Suprapubic skin (tissue), 4 donors: ENCODE measurements at regions not wholly inside any gene's neighbourhood (a gene's known extent, or its start where the extent isn't known, plus 50 kb on each side); places are given as distances from the start of the nearest gene placed in this dataset.

Experiments
- DNase-seq, 2 donors: peaks; one replicate each; pipeline ENCODE4 v3.0.0-alpha.2; 2019; ENCODE audit warnings: low spot score in 2 of 2
- H3K27ac ChIP-seq: fragments of 200-600 bp; sonication (generic); one replicate; pipeline ENCODE4 v1.5.1; 2019
- H3K27me3 ChIP-seq: fragments of 200-600 bp; sonication (generic); one replicate; pipeline ENCODE4 v1.5.1; 2019
- H3K36me3 ChIP-seq: fragments of 200-600 bp; sonication (generic); one replicate; pipeline ENCODE4 v1.5.1; 2019
- H3K4me1 ChIP-seq: fragments of 200-600 bp; sonication (generic); one replicate; pipeline ENCODE4 v1.5.1; 2019
- H3K4me3 ChIP-seq: fragments of 200-600 bp; sonication (generic); one replicate; pipeline ENCODE4 v1.5.1; 2019; ENCODE audit warnings: mild to moderate bottlenecking
- H3K9me3 ChIP-seq: fragments of 200-600 bp; sonication (generic); one replicate; pipeline ENCODE4 v1.5.1; 2019
- CTCF ChIP-seq, 2 donors: fragments of 200-600 bp in 1 of 2; fragments of 450-650 bp in 1 of 2; sonication (generic) in 1 of 2; IDR thresholded peaks; one replicate each; pipeline ENCODE4 v1.5.1; 2016 to 2019; ENCODE audit warnings: antibody characterized with exemption in 2 of 2, mild to moderate bottlenecking in 1 of 2, moderate library complexity in 1 of 2
- EP300 ChIP-seq: sonication (generic); formaldehyde crosslinking; IDR thresholded peaks from one replicate; pipeline ENCODE4 v1.6.1; 2017; ENCODE audit warnings: antibody characterized with exemption
- POLR2A ChIP-seq, 2 donors: fragments of 450-650 bp; IDR thresholded peaks; one replicate each; pipeline ENCODE4 v1.6.1; 2017; ENCODE audit warnings: antibody characterized with exemption in 2 of 2, mild to moderate bottlenecking in 2 of 2, moderate library complexity in 2 of 2
- POLR2AphosphoS5 ChIP-seq, 3 donors: sonication (generic); formaldehyde crosslinking; IDR thresholded peaks; one replicate each; pipeline ENCODE4 v1.6.1; 2017; ENCODE audit warnings: antibody characterized with exemption in 3 of 3
- WGBS: methylation state at CpG from one replicate; pipeline ENCODE4 v1.1.5; 2018; 5-methylcytosine and 5-hydroxymethylcytosine counted together

GRCh38 chr10:108709927-108710722, 1213.2 kb downstream of the XPNPEP1 start:
- H3K4me3 ChIP-seq: no peak overlapping the region
- WGBS: 35% methylated on average over 5 of the region's 5 CpGs
- H3K4me1 ChIP-seq: no peaks in the 10 kb centered on the region
- H3K27ac ChIP-seq: no peak overlapping the region
- no peak for DNase-seq
- H3K27me3 ChIP-seq: no peaks in the 10 kb centered on the region
- no peaks in the 10 kb centered on the region for H3K9me3 ChIP-seq
- TF ChIP-seq CTCF (IDR thresholded peaks at IDR 0.05): no peak
- TF ChIP-seq POLR2A (IDR thresholded peaks at IDR 0.05): no peak
- no peak for TF ChIP-seq EP300
- no peaks in the 10 kb centered on the region for H3K36me3 ChIP-seq

GRCh38 chr10:108708363-108708762, 1214.9 kb downstream of the XPNPEP1 start:
- no peak overlapping the region for H3K27ac ChIP-seq
- no peak for TF ChIP-seq POLR2AphosphoS5 (IDR thresholded peaks at IDR 0.05)
- no peak for TF ChIP-seq POLR2A (IDR thresholded peaks at IDR 0.05)
- TF ChIP-seq EP300: no peak
- TF ChIP-seq CTCF (IDR thresholded peaks at IDR 0.05): no peak
- DNase-seq: no peak
- no peaks in the 10 kb centered on the region for H3K36me3 ChIP-seq
- H3K4me3 ChIP-seq: no peak overlapping the region
- 78% methylated on average over 4 of the region's 4 CpGs for WGBS
- no peaks in the 10 kb centered on the region for H3K4me1 ChIP-seq
- H3K9me3 ChIP-seq: no peaks in the 10 kb centered on the region
- H3K27me3 ChIP-seq: no peaks in the 10 kb centered on the region

- H3K27ac ChIP-seq: no peak overlapping the region
- H3K9me3 ChIP-seq: no peaks in the 10 kb centered on the region
- TF ChIP-seq POLR2AphosphoS5 (IDR thresholded peaks at IDR 0.05) (no peak), CTCF (IDR thresholded peaks at IDR 0.05) (no peak)
- H3K36me3 ChIP-seq: no peaks in the 10 kb centered on the region
- no peaks in the 10 kb centered on the region for H3K27me3 ChIP-seq
- no peak for DNase-seq
- 73% methylated on average over 4 of the region's 4 CpGs for WGBS
- H3K4me1 ChIP-seq: no peaks in the 10 kb centered on the region
- no peak overlapping the region for H3K4me3 ChIP-seq
Measured at GRCh38 chr10:108696792-108697477, 1226.4 kb downstream of the XPNPEP1 start.

- Histone ChIP-seq H3K9me3 (no peaks in the 10 kb centered on the region), H3K4me3 (no peak overlapping the region), H3K27ac (no peak overlapping the region), H3K36me3 (no peaks in the 10 kb centered on the region), H3K4me1 (no peaks in the 10 kb centered on the region), H3K27me3 (no peaks in the 10 kb centered on the region)
- 83% methylated on average over 1 of the region's 1 CpG for WGBS
- no peak for DNase-seq
- TF ChIP-seq POLR2A (IDR thresholded peaks at IDR 0.05) (no peak), CTCF (IDR thresholded peaks at IDR 0.05) (no peak), POLR2AphosphoS5 (IDR thresholded peaks at IDR 0.05) (no peak), EP300 (no peak)
Measured at GRCh38 chr10:108691126-108691525, 1232.2 kb downstream of the XPNPEP1 start.

GRCh38 chr10:108690530-108690929, 1232.8 kb downstream of the XPNPEP1 start:
- Histone ChIP-seq H3K27me3 (no peaks in the 10 kb centered on the region), H3K4me1 (no peaks in the 10 kb centered on the region), H3K27ac (no peak overlapping the region), H3K9me3 (no peaks in the 10 kb centered on the region), H3K36me3 (no peaks in the 10 kb centered on the region), H3K4me3 (no peak overlapping the region)
- DNase-seq: no peak
- TF ChIP-seq POLR2A (IDR thresholded peaks at IDR 0.05): no peak
- TF ChIP-seq CTCF (IDR thresholded peaks at IDR 0.05): no peak
- no peak for TF ChIP-seq POLR2AphosphoS5 (IDR thresholded peaks at IDR 0.05)
- TF ChIP-seq EP300: no peak
- WGBS: 91% methylated on average over 6 of the region's 6 CpGs
